ENCODE measurements at regions not wholly inside any gene's neighbourhood (a gene's known extent, or its start where the extent isn't known, plus 50 kb on each side); places are given as distances from the start of the nearest gene placed in this dataset.

DNA sequence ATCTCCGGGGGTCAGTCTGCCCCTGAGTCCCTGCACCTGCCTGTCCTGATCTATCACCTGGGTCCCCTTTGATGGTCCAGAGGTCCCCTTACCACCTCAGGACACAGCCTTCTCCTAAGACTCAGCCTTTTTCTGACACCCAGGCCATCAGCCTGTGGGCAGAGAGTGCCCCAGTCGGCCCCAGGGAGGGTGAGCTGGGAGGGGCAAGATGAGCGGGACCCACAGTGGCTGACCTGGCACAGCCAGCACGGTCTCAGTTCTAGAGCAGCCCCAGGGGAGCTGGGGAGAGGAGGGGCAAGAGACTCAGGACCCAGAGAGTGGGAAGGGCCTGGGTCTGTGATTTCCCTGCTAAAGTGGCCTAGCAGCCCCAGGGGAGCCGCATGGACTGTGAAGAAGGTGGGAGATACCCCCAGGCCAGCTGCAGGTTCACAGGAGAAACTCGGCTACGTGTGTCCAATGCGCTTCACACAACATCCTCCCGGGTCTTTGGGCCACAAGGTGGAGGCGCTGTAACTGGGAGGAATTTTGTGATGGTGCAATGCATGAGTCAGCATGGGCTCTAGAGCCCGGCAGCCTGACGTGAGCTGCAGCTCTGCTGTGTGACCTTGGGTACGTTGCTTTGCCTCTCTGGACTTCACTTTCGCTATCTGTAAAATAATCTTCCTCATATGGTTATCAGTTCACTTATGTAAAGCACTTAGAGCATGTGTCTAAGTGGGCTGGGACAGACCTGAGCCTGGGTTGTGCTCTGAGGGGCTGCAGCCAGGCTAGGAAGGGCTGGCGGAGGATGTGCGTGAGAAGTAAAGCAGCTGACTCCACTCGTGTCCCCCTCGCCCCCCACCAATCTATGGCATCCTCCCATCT, 67.2 kb upstream of the LHX1 start:
- TF ChIP-seq CTCF (IDR thresholded peaks at IDR 0.05; ENCODE audit: extremely low read depth, low read depth, low read length) = peak; percentile 5
- no peak for DNase-seq (ENCODE audit: insufficient read length, low spot score, missing footprints)

DNA sequence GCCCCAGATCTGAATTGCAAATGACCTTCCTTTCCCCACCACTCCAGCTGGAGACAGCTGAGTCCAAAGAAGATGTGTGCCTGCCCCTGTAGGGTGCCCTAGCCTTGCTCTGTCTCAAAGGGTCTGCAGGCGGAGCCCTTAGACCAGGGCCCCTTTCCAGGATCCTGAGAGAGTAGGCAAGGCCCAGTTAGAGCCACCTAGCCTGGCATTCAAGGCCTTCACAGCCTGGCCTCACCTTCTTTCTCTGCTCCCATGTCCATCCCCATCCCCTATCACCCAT, 66.6 kb upstream of the LHX1 start:
- Histone ChIP-seq H2AFZ (ENCODE audit: low read length) (no peak overlapping the region), H3K4me1 (ENCODE audit: insufficient read depth, low read length) (no peaks in the 10 kb centered on the region), H3K9me3 (ENCODE audit: low read depth, low read length) (no peaks in the 10 kb centered on the region), H3K4me2 (ENCODE audit: insufficient read depth, low read length) (no peak overlapping the region), H3K4me3 (ENCODE audit: insufficient read depth, low read length) (no peak overlapping the region), H3K79me2 (ENCODE audit: insufficient read depth, low read length) (no peaks in the 10 kb centered on the region), H3K36me3 (ENCODE audit: insufficient read depth, low read length) (no peaks in the 10 kb centered on the region), H3K27ac (ENCODE audit: low read depth, low read length) (no peak overlapping the region), H4K20me1 (ENCODE audit: insufficient read depth, low read length) (no peaks in the 10 kb centered on the region), H3K27me3 (ENCODE audit: insufficient read depth, low read length) (peaks cover 16% of the 10 kb centered on the region)
- TF ChIP-seq CTCF (IDR thresholded peaks at IDR 0.05; ENCODE audit: extremely low read depth, low read depth, low read length) = no peak
- no peak for DNase-seq (ENCODE audit: insufficient read length, low spot score, missing footprints)

More for the DNA sequence above, 67.2 kb upstream of the LHX1 start:
- Histone ChIP-seq H3K4me1 (ENCODE audit: insufficient read depth, low read length) (no peaks in the 10 kb centered on the region), H3K4me3 (ENCODE audit: insufficient read depth, low read length) (no peak overlapping the region), H2AFZ (ENCODE audit: low read length) (no peak overlapping the region), H3K27me3 (ENCODE audit: insufficient read depth, low read length) (peaks cover 16% of the 10 kb centered on the region), H3K79me2 (ENCODE audit: insufficient read depth, low read length) (no peaks in the 10 kb centered on the region), H3K9me3 (ENCODE audit: low read depth, low read length) (no peaks in the 10 kb centered on the region), H3K4me2 (ENCODE audit: insufficient read depth, low read length) (no peak overlapping the region), H3K27ac (ENCODE audit: low read depth, low read length) (no peak overlapping the region), H3K36me3 (ENCODE audit: insufficient read depth, low read length) (no peaks in the 10 kb centered on the region), H4K20me1 (ENCODE audit: insufficient read depth, low read length) (no peaks in the 10 kb centered on the region)

GRCh38 chr17:36875698-36876293, 61.5 kb upstream of the LHX1 start:
- Histone ChIP-seq H3K4me3 (ENCODE audit: insufficient read depth, low read length) (no peak overlapping the region), H4K20me1 (ENCODE audit: insufficient read depth, low read length) (no peaks in the 10 kb centered on the region), H3K4me1 (ENCODE audit: insufficient read depth, low read length) (no peaks in the 10 kb centered on the region), H3K4me2 (ENCODE audit: insufficient read depth, low read length) (no peak overlapping the region), H3K27ac (ENCODE audit: low read depth, low read length) (no peak overlapping the region), H3K79me2 (ENCODE audit: insufficient read depth, low read length) (no peaks in the 10 kb centered on the region), H3K27me3 (ENCODE audit: insufficient read depth, low read length) (peaks cover 3% of the 10 kb centered on the region), H2AFZ (ENCODE audit: low read length) (no peak overlapping the region), H3K9me3 (ENCODE audit: low read depth, low read length) (no peaks in the 10 kb centered on the region), H3K36me3 (ENCODE audit: insufficient read depth, low read length) (no peaks in the 10 kb centered on the region)
- DNase-seq (ENCODE audit: insufficient read length, low spot score, missing footprints) = no peak
- no peak for TF ChIP-seq CTCF (IDR thresholded peaks at IDR 0.05; ENCODE audit: extremely low read depth, low read depth, low read length)

DNA sequence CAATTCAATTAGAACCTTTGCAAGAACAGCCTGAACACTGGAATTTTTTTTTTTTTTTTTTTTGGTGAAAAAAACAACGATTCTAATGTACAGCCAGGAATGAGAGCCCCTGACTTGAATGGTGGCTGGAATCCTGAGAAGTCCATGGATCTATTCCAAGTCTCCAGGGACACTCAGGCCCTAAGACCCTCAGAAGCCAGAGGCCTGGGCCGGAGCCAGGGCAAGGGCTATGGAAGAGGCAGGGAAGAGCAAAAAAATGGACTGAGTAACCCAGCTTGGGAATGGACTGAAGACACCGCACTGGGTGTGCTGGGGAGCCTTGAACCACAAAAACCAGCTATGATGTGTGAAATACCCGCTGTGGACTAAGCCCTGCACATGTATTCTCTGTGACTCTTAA, 60.3 kb upstream of the LHX1 start:
- H3K4me1 ChIP-seq (ENCODE audit: insufficient read depth, low read length) = no peaks in the 10 kb centered on the region
- no peak overlapping the region for H3K4me3 ChIP-seq (ENCODE audit: insufficient read depth, low read length)
- no peaks in the 10 kb centered on the region for H4K20me1 ChIP-seq (ENCODE audit: insufficient read depth, low read length)
- H2AFZ ChIP-seq (ENCODE audit: low read length) = no peak overlapping the region
- no peaks in the 10 kb centered on the region for H3K36me3 ChIP-seq (ENCODE audit: insufficient read depth, low read length)
- TF ChIP-seq CTCF (IDR thresholded peaks at IDR 0.05; ENCODE audit: extremely low read depth, low read depth, low read length) = no peak
- H3K27ac ChIP-seq (ENCODE audit: low read depth, low read length) = no peak overlapping the region
- no peak for DNase-seq (ENCODE audit: insufficient read length, low spot score, missing footprints)
- no peaks in the 10 kb centered on the region for H3K9me3 ChIP-seq (ENCODE audit: low read depth, low read length)
- H3K27me3 ChIP-seq (ENCODE audit: insufficient read depth, low read length) = peaks cover 3% of the 10 kb centered on the region
- no peaks in the 10 kb centered on the region for H3K79me2 ChIP-seq (ENCODE audit: insufficient read depth, low read length)
- no peak overlapping the region for H3K4me2 ChIP-seq (ENCODE audit: insufficient read depth, low read length)
